Right kidney (tissue), 1 donor: ENCODE measurements at regions not wholly inside any gene's neighbourhood (a gene's known extent, or its start where the extent isn't known, plus 50 kb on each side); places are given as distances from the start of the nearest gene placed in this dataset.
A peak's percentile ranks its signal among the peaks of the same experiment; 100 is the strongest.

Experiments used
- DNase-seq: peaks from one replicate; pipeline ENCODE4 v3.0.0-alpha.2; 2016

DNA sequence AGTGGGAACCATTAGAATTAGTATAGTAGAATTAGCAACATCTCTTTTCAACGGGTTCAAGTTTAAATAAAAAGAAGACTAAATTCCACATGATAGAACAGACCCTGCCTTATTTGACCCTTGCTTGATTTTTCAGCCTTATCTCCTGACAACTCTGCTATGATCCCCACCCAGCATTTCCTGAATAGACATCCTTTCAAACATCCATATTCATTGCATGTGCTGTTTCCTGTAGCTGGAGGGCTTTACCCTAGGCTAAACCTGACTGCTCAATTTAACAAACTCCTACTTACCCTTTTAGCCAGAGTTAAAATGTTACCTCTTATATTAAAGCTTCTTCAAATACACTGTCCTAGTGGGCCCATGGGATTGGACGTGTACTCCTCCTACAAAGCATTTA, 594.8 kb upstream of the ARID1B start:
- DNase-seq, result no peak

DNA sequence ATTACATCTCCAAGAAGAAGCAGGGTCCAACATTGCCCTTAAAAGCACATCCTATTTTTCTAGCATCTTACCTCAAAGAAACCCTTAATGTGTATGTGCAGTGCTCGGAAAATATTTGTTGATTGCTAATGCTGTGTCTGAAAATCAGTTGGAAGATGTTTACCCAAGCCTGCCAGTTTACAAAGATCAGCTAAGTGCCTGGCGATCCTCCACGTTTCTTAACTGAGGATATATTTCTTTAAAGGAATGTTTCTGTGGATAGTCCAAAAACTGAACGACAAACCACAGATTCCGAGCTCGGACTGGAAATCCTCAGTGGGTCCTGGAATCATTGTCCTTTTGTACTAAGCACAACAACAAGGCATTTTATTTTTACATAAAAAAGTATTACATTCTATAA, 595.7 kb upstream of the ARID1B start:
- DNase-seq, result no peak

- DNase-seq, result peak; percentile 29
These were observed 601.2 kb upstream of the ARID1B start for GRCh38 chr6:156175971-156176421.

GRCh38 chr6:156175433-156175832, 601.7 kb upstream of the ARID1B start:
- no peak for DNase-seq

DNA sequence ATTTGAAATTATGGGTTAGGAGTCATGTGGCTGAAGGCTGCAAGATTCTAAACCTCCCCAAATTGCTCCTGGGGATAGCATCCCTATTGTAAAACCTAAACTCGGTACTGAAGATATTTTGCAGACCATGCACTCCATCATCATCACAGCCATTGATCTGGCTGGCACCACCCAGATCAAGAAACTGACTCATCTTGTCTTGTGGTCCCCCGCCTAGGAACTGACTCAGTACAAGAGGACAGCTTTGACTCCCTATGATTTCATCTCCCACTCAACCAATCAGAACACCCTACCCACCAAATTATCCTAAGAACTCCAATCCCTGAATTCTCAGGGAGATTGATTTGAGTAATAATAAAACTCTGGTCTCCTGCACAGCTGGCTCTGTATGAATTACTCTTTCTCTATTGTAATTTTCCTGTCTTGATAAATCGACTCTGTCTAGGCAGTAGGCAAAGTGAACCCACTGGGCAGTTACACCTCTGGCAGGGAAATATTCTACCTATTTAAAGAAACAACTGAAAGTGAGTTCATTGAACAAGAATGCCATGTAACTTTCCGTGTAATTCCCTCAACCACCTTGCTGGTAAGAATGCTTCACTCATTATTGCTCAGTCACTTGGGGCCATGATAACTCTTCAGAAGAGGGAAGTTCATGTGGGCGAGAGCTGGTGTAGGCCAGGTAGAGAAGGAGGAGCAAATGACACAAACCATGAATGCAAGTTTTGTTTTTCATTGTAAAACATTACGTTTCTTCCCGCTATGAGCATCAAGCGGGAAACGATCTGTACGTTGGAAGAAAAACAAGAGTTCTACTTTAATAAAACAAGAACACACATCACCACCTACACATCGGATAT, 602.9 kb upstream of the ARID1B start:
- DNase-seq, result no peak

- no peak for DNase-seq
These were observed 607.8 kb upstream of the ARID1B start for GRCh38 chr6:156169371-156169770.

DNA sequence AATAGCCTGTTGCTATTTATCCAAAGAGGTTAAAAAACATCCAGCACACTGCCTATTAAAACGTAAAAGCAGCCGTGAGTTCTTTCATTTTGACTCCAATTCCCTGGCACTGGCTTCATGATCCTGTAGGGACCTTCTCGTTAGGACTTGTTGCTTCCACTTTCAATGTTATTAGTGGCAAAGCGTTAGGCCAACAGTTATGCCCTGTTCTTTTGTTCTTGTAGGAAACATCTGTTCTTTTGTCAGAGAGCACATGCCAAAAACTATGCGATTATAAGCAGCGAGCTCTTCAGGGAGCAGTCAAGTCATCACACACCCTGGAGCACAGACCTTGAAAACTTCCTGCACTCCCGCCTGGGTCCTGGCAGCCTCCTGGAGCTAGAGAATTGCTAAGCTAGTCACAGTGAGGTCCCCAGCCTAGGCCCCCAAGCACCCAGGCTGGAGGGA, 609.5 kb upstream of the ARID1B start:
- peak; percentile 25 for DNase-seq

DNA sequence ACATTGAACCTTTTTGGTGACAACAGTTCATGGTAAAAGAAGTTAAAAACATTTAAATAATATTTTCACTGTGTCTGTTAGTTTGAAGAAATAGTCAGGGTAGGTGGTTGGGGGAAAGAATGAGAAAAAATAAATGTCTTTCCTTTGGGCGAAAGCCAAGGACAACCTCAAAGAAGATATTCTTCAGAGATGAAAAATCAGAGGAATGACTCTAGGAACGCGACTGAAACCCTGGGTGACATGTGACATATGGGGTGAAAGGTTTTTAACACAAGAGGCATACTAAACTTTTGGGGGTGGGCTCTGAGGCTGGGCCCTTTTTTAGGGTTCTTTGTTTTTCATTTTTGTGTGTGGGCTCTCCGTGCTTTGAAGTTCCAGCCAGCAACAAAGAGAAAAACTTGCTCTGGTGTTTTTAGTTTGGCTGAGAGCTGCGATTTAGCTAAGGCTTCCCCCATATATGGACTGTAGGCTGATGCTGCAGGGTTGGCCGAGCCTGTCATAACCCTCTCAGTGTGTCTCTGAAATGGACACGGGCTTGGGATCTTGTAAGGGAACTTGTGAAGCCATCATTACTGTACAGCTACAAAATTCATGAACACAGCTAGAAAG, 610.1 kb upstream of the ARID1B start:
- DNase-seq, result no peak

- DNase-seq, result no peak
These were observed 611.1 kb upstream of the ARID1B start for GRCh38 chr6:156166093-156166492.

DNA sequence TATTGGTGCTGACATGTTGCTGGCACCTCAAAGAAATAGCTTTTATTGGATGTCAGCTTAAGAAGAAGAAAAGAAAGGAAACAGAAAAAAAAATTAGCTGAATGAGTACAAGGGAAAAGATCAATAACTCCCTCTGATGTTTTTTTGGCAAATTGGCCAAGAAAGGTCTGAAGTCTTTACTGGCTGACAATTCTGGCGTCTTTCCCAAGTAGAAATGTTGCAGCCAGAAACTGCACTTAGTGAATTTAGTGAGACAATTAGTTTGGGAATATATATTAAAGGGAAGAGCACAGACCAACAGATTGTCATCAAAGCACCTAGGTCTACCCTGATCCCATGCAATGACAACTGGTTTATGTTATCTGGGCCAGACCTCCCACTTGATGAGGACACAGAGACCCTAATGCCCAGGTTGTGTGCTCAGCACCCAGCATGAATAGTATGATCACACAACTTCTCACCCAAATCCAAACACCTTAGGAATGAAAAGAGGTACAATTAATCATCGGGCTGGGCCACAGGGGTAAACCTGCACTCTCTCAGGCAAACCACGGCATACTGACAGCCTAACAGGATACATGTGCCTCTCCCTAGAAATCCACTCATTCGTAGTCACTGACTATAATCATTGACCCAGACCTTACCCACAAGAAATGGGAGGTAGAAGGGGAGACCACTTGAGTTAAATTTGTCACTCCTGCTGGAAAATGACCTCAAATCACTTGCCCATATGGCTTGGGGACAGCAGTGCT, 612.3 kb upstream of the ARID1B start:
- DNase-seq, result no peak

DNA sequence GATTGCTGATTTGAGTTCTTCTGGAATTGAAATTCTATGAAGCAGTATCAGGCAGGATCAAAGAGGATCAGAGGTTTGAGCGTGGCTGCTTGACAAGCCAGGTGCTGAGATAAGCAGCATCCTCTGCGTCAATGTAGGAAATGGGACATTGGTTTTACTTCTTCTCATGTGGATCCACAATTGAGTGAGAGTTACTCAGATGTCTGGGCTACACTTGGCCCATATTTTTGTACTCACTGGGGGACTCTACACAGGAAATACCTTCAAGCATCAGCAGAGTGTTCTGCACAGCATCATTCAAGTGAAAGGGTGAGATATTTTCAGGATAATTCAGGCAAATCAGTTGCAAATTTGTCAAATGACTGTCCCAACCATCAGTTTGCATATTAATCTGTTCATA, 613.9 kb upstream of the ARID1B start:
- DNase-seq, result no peak

- DNase-seq, result no peak
These were observed 615.7 kb upstream of the ARID1B start for GRCh38 chr6:156161471-156161870.

DNA sequence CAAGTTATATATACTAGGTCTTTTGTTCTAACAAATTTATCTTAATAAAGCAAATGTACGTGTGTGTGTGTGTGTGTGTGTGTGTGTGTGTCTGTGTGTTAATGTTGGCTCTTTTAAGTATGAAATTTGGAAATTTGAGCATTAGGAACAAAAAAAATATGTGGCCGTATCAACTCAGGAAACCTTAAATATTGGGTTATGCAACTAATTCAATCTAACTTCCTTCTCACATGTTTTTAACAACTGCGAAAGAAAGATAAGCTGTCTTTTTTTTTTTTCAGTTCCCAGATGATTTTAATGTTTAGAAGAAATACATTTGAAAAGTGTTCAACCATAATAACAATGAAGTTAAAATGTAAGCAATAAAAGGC, 616.4 kb upstream of the ARID1B start:
- no peak for DNase-seq

- no peak for DNase-seq
These were observed 617.0 kb upstream of the ARID1B start for GRCh38 chr6:156160007-156160794.

DNA sequence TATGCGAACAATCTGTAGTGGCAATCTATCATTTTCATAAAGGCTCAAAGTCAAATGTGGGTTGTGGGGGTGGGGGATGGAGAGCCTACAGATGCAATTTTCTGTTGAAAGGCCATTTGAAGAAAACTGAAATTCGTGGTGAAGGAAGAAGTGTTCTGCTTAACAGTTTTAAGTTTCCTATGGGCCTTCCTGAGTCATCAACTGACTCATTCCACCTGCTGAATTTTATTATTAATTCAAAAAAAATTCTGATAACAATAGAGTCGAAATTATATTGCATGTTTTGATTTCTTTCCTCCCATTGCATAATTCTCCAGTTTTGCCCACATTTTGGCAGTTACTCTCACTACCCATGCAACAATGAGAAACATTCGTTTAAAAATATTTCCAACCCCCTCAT, 622.3 kb upstream of the ARID1B start:
- no peak for DNase-seq

DNA sequence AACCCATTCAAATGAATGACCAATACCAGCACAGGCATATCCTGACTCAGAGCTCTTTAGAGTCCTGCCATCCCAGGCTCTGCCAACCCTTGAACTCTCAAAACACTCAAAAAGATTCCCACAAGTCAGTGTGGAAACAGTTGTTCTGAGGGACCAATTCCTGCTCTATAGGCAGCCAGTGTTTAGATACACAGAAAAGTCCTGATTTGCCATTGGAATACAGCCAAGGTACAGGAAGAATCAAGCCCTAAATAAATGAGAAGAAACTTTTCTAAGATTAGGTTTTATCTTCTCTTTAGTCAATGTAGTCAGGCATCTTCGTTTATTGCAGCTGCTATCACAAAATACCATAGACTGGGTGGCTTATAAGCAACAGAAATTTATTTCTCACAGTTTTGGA, 626.8 kb upstream of the ARID1B start:
- DNase-seq, result no peak

DNA sequence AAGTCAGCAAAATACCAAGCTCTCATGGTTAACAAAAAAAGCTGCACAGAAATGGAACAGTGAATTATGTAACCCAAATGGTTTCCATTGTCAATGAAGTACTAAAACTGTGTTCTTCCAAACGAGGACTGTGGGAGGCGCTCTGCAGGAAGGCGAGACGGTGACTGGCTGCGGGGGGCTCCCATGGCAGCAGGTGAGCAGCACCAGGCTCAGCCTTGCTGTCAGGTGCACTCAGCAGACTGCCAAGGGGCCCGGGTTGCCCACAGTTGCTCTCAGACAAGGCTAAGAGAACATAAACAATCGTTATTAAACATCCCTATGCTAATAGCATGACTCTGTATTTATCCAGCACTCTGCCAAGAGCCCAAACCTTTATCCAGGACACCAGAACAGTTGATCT, 630.3 kb upstream of the ARID1B start:
- no peak for DNase-seq

DNA sequence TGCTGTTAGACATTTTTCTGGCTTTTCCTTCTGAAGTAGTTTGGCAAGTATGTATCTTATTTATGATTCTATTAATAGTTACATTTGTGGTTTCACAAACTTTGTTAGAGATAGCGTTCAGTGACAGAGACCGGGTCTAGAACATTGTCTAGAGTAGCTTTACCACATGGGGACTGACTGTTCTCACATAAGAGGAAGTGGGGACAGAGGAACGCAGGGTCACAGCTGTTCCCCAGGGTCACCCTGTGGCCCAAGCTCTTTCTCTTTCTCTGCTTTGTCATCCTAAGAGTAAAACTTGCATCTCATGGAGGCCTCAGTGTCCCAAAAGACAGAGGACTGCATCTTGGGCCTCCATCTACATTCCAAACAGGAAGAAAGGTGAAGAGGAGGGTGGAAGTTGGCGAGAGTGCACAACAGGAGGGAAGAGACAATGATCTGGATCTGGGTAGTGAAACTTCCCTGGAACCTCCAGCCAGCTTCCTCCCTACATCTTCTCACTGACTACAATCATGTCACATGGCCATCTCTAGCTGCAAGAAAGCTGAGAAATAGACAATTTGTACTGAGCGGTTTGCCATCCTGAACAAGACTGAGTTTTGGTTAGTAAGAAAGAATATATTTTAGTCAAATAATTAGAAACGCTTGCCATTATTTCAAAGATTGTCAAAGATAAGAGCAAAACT, 645.8 kb upstream of the ARID1B start:
- no peak for DNase-seq

- DNase-seq, result no peak
These were observed 650.6 kb upstream of the ARID1B start for GRCh38 chr6:156126535-156126934.

- no peak for DNase-seq
These were observed 651.3 kb upstream of the ARID1B start for GRCh38 chr6:156125844-156126243.

- no peak for DNase-seq
These were observed 653.4 kb upstream of the ARID1B start for GRCh38 chr6:156123731-156124130.

GRCh38 chr6:156121973-156122372, 655.2 kb upstream of the ARID1B start:
- no peak for DNase-seq
